ENCODE measurements at regions not wholly inside any gene's neighbourhood (a gene's known extent, or its start where the extent isn't known, plus 50 kb on each side); places are given as distances from the start of the nearest gene placed in this dataset.

DNA sequence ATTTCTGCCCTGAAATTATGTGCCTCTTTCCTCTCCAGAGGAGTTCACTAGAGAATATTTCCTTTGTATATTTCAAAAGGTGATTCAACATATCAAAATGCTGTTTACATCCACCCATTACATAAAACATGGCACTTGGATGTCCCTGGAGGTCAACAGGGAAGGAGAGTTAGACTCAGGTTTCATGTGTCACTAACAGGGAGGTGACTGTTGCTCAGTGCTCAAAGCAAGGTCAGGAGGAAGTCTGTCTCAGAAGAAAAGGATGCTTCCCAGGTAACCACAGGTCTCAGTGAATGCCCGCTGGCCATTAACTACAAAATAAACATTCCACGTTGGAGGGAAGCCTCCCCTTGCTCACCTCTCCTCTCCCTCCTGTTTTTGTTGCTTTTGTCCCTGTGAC lies 198.6 kb downstream of the AXIN2 start:
- DNase-seq, result no peak

DNA sequence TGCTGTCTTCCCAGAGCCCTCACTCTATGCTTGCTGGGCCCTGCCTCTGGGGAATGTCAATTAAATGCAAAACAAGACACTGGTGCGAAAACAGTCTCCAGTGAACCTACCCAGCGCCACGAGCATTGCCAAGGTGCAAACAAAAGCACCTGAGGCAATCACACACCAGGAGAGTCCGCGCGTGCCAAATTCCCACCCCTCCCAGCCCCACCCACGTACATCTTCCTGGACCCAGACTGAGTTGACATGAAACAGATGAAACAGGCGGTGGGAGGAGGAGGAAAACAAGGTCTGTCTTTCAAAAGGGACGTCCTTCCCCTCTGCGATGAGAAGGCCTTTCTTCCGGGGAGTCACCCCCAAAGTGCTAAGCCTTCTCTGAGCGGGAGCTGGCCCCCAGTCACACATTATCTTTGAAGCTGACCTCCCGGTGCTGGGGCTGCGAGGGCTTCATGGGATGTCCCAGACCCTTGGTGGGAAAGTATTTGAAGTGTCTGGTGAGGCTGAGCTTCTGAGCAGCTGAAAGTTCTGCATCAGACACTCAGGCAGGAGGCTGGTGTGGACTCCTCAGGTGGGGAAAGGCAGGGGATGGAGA lies 200.4 kb downstream of the AXIN2 start:
- no peak for DNase-seq

DNA sequence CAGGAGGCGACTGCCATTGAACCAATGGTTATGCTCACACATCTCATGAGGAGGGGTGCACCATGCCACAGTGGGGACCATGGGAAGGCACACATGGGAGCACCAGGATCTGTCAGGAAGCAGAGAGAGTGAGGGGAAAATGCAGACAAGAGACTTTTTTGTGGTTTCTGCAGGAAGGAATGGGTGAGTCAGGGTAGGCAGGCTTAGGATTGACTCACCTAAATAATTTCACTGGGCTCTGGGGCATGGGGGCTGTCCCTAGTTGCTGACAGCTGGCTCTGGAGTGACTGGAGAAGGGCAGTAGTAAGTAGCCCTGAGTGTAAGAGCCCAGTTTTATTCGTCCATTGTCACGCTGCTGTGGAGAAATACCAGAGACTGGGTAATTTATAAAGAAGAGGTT lies 202.4 kb downstream of the AXIN2 start:
- DNase-seq, result no peak

DNA sequence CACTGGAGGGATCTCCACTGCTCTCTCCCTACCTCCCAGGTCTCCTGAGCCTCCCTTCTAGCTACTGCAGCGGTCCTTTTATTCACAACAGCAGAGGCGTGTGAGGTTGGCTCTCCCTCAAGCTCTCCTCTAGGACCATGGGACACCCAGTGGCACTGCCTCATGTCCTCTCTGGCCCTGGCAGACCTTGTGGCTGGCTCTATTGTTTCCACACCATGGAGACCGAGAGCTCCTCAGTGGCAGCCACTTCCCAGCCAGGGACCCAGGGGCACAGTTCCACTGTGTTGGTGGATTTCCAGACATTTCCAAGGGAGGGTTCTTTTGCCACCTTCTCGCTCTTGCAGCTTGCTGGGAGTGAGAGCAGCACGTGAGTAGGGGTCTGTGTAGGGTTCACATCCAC lies 204.9 kb downstream of the AXIN2 start:
- DNase-seq, result peak in 1 of 2 donors; percentile 16

DNA sequence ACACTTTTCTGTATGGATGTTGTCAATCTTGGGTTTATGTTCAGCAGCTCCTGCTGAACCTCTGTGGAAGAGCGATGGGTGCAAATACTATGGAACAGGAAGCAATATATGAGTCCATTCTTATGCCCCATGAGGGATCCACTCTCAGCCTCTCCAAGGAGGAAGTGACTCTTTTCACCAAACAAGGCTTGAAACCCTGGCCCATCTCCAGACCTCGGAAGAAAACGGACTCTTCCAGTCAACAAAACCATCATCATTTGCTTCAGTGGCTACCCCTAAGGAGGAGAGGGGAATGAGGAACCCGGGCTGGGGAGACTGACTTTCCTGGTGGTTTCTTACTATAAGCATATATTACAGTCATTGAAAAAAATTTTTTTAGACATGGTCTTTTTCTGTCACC lies 206.2 kb downstream of the AXIN2 start:
- DNase-seq, result no peak

DNA sequence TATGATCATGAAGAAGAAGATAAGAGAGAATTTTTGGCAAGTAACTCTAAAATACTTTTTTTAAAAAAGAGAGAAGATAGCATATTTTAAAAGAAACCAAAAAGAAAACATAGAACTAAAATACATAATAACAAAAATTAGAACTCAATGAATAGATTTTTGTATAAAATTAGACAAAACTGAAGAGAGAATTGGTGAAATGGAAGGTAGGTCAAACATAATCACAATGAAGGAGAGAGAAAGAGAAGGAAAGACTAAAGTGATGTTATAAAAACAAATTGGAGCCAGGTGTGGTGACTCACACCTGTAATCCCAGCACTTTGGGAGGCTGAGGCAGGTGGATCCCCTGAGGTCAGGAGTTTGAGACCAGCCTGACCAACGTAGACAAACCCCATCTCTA lies 211.5 kb downstream of the AXIN2 start:
- DNase-seq, result no peak

DNA sequence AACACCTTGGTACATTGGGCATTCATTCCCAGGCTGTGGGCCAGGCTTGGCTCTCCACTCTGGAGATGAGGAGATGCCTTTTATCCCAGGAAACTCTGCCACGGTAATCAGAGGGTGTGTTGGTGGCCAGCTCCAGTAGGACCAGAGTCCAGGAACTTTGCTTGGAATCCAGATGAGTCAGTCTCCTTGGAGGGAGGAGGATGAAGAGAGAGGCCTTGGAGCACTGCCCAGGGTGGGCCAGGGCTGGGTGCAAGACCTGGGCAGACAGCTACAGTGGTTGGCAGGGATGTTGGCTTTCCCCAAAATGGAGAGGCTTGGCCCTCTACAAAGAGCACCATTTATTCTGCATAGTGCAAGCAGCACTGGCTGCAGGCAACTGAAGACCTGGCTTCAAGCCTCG lies 209.0 kb downstream of the RGS9 start:
- peak in 1 of 2 donors; percentile 22 for DNase-seq

DNA sequence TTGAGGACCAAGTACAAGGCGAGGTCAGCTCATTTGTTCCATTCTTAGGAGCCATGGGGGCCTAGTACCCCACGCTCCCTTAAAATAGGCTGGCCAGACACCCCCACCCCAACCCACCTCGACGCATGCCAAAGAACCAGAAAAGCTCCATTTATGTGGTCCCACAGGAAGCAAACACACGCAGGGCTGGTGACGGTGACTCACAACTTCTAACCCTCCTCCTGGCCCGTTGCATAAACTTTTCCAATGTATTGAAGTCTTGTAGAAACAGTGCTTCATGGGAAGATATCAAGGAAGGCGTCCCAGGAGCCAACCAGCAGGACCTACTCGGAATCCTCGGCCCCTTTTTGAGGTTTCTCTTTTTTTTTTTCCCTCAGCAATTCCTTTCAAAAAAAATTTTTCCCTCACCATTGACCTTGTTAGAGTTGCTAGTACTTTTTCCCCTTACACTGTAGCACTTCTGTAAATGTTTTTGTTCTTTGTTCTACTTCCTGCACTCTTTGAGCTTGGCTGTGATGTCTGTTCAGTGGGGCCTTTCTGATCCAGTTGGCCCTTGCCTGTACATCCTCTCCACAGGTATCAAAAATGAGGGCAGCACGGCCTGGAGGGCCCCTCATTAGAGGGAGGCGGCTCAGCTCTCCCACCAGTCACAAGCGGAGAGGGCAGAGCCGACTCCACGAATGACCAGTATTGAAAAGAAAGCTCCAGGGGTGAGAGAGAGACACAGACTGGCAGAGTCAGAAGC lies 208.3 kb downstream of the RGS9 start:
- DNase-seq, result no peak

DNA sequence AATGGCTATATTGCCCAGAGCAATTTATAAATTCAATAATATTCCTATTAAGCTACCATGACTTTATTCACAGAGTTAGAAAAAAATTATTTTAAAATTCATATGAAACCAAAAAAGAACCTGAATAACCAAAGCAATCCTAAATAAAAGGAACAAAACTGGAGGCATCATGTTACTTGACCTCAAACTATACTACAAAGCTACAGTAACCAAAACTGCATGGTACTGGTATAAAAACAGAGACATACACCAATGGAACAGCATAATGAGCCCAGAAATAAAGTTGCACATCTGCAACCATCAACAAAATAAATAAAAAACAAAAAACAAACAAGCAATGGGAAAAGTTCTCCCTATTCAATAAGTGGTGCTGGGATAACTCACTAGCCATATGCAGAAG lies 203.2 kb downstream of the RGS9 start:
- no peak for DNase-seq

DNA sequence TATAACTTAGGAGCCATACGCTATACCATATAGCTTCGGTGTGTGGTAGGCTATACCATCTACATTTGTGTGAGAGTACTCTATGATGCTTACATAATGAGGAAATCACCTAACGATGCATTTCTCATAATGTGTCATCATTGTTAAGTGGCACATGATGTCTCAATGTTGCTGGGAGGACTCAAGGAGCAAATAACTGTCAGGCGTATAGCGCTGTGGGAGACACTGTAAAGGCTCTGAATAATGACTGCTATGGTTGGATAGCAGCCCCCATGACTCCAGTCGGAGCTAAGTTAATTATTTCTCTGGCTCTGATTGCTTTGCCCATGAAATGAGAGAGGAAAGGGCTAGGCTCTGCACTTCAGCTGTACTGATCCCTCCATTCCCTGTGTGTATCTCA lies 197.2 kb downstream of the RGS9 start:
- no peak for DNase-seq

DNA sequence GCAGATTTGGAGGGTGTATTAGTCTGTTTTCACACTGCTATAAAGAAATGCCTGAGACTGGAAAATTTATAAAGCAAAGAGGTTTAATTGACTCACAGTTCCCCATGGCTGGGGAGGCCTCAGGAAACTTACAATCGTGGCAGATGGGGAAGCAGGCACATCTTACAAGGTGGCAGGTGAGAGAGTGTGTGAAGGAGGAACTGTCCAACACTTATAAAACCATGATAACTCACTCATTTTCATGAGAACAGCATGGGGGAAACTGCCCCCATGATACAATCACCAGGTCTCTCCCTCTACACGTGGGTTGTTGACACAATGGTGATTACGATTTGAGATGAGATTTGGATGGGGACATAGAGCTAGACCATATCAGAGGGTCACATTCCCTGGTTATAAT lies 195.6 kb downstream of the RGS9 start:
- DNase-seq, result no peak

DNA sequence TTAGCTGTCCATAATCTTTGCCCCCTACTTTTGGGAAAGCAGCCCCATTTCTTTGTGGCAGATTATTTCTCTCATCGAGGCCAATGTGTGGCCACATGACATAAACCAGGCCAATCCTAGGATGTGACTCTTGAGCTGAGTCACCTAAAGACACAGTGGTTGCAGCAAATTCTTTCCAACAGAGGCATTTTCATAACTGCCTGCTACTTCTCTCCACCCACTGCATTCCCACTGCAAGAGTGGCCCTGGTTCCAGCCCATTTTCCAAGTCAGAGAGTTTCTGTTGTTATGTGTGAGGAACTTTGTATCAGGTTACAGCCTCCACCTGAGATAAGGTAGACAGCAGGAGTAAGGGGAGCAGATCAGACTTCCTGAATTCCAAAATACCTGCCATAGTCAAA lies 195.2 kb downstream of the RGS9 start:
- no peak for DNase-seq

DNA sequence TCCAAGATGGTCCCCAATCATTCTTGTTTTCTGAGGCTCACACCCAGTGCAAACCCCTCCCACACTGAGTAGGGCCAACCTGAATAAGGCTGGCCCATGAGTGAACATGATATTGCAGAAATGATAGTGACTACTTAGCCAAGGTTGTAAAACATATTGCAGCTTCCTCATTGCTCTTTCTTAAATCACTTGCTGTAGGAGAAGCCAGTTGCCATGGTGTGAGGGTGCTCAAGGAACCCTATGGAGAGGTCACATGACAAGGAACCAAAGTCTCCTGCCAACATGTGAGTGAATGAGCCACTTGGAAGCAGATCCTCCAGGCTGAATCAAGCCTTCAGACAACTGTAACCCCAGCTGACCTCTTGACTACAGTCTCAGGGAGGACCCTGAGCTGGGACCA lies 191.4 kb downstream of the RGS9 start:
- no peak for DNase-seq

DNA sequence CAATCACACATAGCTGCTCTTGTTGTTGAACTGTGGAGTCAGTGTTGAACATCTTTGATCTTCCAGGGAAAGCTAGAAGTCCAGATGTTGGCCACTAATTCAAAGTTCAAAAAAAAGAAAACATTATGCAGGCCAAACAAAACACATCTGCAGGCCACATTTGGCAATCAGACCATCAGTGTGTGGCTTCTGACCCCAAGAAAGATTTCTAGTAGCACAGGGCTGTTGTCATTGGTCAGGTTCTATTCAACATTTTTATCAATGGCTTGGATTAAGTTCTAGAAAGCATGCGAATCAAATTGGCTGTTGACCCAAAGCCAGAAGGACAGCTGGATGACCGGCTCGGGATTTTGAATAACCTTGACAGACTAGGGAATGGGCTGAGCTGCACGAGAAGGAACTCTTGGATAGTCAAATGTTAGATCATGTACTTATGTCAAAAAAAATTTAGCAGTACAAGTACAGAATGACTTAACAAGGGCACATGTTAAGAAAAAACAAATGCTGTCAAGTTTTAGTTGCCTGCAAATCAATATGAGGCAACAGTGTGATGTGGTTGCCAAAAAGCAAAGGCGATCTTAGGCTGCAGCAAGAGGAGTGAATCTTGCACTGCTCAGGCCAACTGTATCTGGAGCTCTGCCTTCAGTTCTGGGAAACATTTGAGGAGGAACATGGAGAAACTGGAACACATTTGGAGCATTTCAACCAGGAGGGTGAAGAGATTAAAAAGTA lies 187.6 kb downstream of the RGS9 start:
- no peak for DNase-seq

DNA sequence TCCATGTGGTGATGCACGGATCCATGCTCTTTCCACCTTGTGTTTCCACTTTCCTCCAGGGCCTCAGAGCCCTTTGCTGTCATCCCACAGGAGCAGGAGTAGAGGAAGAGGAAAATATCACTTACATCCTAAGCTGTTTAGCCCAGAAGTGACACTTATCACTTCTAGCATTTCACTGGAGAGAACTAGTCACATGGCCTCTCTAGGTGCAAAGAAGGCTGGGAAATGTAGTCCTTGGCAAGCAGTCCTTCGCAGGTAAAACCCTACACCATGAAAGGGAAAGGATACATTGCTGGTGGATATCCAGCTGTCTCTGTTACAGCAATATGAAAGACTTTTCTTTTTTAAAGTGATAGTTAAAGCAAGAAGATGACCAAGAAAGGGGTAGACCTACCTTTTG lies 185.9 kb downstream of the RGS9 start:
- no peak for DNase-seq

DNA sequence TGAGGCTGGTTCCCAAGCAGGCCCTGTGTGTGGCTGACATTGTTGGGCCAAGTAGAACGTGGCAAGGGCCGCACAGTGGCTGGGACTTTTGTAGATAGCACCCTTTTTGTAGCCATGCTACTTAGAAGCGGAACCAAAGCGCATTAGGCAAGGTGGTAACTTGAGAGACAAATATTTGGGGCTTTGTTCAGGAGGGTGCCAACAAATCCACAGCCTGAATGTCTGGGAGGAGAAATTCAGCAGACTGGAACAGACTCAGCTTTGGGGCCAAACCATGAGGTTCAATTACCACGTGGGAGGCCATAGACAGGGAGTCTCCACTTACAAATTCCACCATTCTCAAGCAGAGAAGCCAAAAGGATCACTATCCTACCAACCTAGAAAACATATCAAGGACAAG lies 183.7 kb downstream of the RGS9 start:
- no peak for DNase-seq

DNA sequence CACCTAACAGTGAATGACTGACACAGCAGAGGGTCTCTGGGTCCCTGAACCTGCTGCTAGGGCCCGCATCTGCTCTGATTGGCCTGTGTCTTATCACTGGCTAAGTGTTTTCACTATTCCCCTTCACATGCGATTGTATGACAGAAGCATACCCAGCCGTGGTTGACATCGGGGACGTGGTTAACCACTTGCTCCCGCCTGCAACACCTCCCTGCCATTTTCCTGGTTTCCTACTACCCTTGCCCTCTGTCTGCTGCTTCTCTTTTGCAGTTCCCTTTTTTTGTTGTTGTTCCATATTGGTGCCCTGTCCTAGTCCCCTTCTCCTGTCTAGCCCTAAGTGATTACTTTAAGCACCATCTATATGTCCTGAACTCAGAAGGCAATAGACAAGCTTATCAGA lies 177.0 kb downstream of the RGS9 start:
- no peak for DNase-seq

DNA sequence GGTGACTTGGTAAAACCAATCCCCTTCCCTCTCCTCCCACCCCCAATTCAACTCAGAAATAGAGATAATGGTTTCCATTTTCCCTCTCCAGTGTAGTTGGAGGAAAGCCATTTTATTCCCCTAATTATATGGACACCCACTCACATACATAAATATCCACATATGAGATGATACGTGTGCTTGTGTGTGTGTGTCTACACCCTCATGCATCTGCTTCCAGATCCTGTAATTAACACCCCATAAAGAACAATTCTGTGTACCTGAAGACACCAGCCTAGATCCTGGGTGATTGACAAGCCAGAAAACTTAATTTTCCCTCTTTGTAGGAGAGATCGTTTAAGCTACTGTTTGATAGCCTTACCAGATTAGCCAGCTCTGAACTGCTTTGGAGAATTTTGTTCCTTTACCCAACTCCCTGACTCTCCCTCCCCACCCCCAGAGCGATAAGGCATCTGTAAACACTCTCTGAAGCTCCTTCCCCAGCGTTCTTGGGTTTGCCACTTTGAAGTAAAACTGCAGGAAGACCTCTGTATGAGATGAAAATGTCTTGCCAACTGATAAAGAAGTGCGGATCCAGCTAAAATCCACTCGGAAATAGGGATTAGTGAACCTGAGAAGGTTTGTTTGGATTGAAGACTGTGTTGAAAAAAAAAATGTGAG lies 175.7 kb downstream of the RGS9 start:
- DNase-seq, result no peak

DNA sequence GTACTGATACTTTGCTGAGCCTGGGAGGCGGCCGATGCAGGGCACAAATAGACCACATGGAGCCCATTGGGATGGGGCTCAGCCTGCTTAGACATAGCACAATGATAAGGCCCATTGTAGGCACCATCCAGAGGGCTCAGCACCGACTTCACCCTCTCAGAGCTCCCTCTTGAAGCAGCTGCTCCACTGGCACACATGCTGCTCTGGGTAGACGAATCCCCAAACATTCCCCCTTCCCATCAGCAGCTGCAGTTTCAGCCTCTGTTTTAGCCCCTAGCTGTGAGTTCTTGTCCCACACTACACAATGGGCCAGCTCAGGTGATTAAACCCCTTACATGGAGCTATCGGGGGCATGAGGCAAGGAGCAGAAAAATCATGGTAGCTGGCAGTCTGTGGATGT lies 174.1 kb downstream of the RGS9 start:
- no peak for DNase-seq

DNA sequence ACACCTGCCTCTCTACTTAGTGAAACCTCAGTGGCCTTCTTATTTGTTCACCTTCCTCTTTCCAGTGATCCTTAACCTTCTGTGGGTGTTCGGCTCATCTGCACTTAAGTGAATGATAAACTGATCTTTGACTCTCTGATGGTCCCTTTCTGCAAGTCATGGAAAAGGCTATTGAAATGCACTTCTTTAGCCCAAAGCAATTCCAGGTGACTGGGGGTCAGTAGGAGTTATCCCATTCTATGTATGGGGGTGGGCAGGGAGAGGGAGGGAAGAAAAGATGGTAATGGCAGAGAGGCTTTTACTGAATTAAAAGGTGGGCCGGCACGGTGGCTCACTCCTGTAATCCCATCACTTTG lies 170.8 kb downstream of the RGS9 start:
- DNase-seq, result no peak

DNA sequence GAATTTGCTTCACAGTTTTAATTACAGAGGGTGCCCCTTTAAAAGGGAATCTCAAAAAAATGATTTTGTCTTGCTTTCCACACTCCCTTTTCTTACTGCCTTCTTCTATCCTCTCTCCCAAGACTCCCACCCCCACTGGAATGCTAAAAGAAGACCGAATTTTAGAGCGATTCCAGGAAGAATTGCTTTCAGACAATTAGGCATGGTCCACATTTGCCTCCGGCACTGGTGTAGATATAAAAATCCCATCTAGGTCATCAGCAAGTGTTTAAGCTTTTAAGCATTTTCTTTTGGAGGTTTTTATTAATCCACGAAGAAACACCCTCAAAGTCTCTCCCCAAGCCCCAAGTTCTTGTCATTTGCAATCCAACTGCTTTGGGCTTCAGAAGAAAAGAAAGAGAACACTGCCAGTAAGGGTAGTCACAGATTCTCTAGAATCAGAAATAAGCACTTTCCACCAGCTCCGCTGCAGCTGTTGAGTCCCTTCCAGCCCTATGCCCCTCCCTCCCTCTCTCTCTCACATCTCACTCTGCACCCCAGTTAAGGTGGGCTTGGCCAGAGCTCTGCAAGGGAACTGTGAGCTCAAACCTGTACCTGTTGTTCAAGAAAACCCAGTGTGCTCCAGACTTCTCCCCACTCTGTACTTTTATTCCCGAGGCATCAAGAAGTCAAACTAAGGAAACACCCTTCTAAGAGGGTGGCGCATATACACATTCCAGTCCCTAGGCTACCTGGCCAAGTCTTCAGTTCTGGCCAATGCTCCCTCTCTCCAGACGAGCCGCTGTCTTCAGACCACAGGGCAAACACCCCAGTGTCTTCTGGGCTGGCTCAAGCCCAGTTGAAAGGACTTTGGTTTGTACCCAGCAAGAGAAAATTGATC lies 170.2 kb downstream of the RGS9 start:
- no peak for DNase-seq

DNA sequence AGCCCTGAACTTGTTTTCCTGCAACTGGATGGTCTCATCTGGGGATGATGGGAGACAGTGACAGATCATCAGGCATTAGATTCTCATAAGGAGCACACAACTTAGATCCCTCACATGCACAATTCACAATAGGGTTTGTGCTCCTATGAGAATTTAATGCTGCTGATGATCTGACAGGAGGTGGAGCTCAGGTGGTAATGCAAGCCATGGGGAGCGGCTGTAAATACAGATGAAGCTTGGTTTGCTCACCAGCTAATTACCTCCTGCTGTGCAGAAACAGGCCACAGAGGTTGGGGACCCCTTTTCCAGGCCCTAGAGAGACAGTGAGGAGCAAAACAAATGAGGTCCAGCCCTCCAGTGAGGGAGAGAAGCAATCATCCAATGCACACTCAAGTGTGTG lies 168.6 kb downstream of the RGS9 start:
- DNase-seq, result no peak

DNA sequence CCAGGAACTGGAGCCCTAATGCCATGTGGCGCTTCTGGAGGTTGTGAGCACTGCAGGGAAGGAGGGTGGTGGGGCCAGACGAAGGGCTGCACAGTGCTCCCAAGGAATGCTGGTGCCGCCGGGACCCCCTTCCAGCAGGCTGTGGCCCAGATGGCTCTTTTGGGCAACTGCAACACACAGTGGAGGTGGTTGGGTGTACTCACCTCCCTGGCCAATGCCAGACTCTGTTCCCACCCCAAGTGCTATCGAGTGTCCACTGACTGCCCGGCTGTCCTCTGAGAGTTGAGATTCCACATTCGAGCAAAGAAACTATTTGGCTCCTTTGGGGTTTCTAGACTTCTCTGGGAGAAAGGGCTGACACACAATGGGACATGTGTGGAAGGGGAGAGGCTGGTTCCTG lies 167.9 kb downstream of the RGS9 start:
- DNase-seq, result no peak
